Loucy (cell line): ENCODE measurements at regions not wholly inside any gene's neighbourhood (a gene's known extent, or its start where the extent isn't known, plus 50 kb on each side); places are given as distances from the start of the nearest gene placed in this dataset.

Experiments used
- CTCF ChIP-seq: fragments of 200-600 bp; sonication (generic); conservative IDR thresholded peaks from 2 replicates; pipeline ENCODE4 v1.5.1; 2014; ENCODE audit warnings: mild to moderate bottlenecking, antibody characterized with exemption, low read length
- EZH2phosphoT487 ChIP-seq: fragments of 200-600 bp; IDR thresholded peaks from 2 replicates; pipeline ENCODE4 v1.6.1; 2018; ENCODE audit warnings: antibody characterized with exemption, mild to moderate bottlenecking, moderate library complexity, borderline replicate concordance

DNA sequence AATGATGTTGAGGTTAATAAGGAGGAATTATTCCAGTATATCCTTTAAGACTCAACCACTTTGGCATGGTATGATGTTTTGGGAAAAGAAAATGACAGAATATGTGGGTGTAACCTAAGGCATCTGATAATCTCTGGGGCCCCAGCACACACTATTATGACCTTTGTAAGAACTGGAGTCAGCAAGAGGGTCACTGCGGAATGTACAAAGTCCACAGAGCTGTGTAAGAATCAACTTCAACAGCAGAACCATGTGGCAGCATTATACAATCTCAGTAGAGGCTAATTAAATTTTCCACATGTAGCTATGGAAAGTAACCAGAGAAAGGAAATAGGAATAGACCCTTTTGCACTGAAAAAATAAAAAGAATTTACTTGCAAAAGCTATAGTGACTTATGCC is 445.1 kb upstream of the UBE2E3 start:
- TF ChIP-seq CTCF: no peak
- no peak for TF ChIP-seq EZH2phosphoT487
